Ovary (tissue), 3 donors: ENCODE measurements at regions not wholly inside any gene's neighbourhood (a gene's known extent, or its start where the extent isn't known, plus 50 kb on each side); places are given as distances from the start of the nearest gene placed in this dataset.

ENCODE experiments used
- EP300 ChIP-seq: sonication (generic); formaldehyde crosslinking; IDR thresholded peaks from one replicate; pipeline ENCODE4 v1.6.1; 2017; ENCODE audit warnings: antibody characterized with exemption
- POLR2A ChIP-seq: fragments of 450-650 bp; IDR thresholded peaks from one replicate; pipeline ENCODE4 v1.6.1; 2017; ENCODE audit warnings: antibody characterized with exemption, mild to moderate bottlenecking, moderate library complexity
- TF ChIP-seq, protein P1 (sequence below), 3 donors: fragments of 450-650 bp in 2 of 3; fragments of 200-600 bp in 1 of 3; IDR thresholded peaks; one replicate each; pipeline versions ENCODE4 v1.5.1 to v1.8.0; 2016 to 2022; ENCODE audit warnings: antibody characterized with exemption in 3 of 3, mild to moderate bottlenecking in 1 of 3
- donor health status: DM: no; HTN: no; CAD: no.

DNA sequence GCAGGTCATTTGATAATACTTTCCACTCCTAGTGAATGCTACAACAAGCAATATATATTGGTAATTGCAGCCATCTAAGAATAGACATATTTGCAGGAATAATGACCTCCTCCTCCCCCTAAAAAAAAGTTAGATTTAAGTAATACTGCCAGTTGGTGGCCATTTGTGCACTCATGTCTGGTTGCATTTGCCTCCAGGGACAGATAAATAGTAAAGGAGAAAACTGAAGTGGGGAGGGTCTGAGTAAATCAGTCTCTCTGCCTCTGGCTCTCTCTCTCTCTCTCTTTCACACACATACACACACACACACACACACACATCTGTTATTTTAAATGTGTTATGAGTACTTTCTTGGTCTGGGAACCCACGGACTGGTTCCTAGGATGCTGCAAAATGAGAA lies 125.5 kb upstream of the UQCRFS1 start:
- TF ChIP-seq POLR2A (no peak), EP300 (no peak)
- TF ChIP-seq, protein P1, sequence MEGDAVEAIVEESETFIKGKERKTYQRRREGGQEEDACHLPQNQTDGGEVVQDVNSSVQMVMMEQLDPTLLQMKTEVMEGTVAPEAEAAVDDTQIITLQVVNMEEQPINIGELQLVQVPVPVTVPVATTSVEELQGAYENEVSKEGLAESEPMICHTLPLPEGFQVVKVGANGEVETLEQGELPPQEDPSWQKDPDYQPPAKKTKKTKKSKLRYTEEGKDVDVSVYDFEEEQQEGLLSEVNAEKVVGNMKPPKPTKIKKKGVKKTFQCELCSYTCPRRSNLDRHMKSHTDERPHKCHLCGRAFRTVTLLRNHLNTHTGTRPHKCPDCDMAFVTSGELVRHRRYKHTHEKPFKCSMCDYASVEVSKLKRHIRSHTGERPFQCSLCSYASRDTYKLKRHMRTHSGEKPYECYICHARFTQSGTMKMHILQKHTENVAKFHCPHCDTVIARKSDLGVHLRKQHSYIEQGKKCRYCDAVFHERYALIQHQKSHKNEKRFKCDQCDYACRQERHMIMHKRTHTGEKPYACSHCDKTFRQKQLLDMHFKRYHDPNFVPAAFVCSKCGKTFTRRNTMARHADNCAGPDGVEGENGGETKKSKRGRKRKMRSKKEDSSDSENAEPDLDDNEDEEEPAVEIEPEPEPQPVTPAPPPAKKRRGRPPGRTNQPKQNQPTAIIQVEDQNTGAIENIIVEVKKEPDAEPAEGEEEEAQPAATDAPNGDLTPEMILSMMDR (IDR thresholded peaks at IDR 0.05): no peak
